Activated naive CD4-positive, alpha-beta T cell treated with anti-CD3 and anti-CD28 coated beads, Interleukin-2, amount 50 U/mL, for 72 hours (primary cell): ENCODE measurements at regions not wholly inside any gene's neighbourhood (a gene's known extent, or its start where the extent isn't known, plus 50 kb on each side); places are given as distances from the start of the nearest gene placed in this dataset.

ENCODE experiments used
- ATAC-seq, 2 donors: fragments of 150-1000 bp; cut with Tn5 transposase; 2 replicates each; pipeline ENCODE4 v1.10.0; 2021; ENCODE audit warnings: mild to moderate bottlenecking in 2 of 2, moderate library complexity in 2 of 2
- DNase-seq, 2 donors: peaks; one replicate each; pipeline ENCODE4 v3.0.0; 2021 to 2022; ENCODE audit warnings: low spot score in 2 of 2
- H3K27ac Mint-ChIP-seq, 2 donors: one replicate each; pipeline ENCODE4 v1.8.0; 2022; ENCODE audit warnings: mild to moderate bottlenecking in 2 of 2, mixed read lengths in 2 of 2
- H3K36me3 Mint-ChIP-seq, 2 donors: one replicate each; pipeline ENCODE4 v1.8.0; 2022; ENCODE audit warnings: mixed read lengths in 2 of 2
- H3K9me3 Mint-ChIP-seq, 2 donors: one replicate each; pipeline ENCODE4 v1.8.0; 2022; ENCODE audit warnings: mixed read lengths in 2 of 2

DNA sequence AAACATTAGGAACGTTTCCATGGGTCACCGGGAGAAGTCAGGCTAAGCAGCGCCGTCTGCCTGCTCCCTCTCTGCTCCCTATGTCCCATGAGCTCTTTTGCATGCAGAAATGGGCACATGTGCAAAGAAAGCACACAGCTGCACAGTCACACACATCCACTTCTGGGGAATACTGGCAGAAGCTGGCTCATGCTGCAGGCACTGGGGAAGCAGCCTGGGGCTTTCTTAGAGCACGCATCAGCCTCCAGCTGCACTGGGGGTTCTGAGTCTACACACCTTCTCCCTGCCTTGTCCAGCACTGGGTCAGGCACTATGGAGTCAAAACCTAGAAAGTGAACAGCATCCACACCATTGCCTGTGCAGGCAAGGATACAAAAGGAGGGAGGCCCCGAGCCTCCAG, 76.1 kb upstream of the FOXQ1 start:
- ATAC-seq = no peak
- Mint-ChIP-seq H3K9me3 (no peaks in the 10 kb centered on the region), H3K36me3 (no peaks in the 10 kb centered on the region), H3K27ac (peak overlapping the region in 1 of 2 donors; percentile 17)
- no peak for DNase-seq

DNA sequence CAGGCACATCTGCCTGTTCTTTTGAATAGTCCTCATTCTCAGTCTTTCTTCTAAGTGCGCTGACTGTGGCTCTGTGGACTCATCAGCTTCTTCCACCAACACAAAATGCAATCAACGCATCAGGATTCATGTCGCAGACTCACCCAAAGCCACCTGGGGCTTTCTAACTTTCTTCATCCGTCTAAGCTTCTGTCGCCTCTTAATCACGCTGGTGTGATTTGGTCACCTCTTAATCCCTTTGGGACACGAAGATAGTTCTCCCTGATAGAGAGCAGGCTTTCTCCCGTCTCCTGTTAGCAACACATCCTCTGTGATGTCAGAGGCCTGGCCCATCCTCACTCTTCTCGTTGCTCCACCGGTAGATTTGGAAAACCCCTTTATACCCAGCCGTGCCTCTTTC, 78.0 kb upstream of the FOXQ1 start:
- DNase-seq (no peak), ATAC-seq (no peak)
- no peaks in the 10 kb centered on the region for H3K36me3 Mint-ChIP-seq
- no peaks in the 10 kb centered on the region for H3K9me3 Mint-ChIP-seq
- H3K27ac Mint-ChIP-seq = no peak overlapping the region

DNA sequence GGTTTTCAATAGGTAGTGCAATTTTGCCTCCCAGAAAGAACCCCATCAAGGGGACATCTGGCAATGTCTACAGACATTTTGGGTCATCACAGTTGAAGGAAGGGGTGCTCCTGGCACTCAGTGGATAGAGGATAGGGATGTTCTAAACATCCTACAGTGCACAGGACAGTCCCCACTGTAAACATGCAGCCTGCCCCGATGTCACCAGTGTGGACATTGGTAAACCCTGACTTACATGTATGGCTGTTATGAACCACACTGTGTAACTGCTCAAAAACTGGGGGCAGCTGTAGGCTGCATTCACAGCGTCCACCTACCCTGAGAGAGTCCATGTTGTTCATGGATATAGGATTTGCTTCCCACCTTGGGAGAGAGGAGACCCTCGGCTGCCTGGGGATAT, 79.3 kb upstream of the FOXQ1 start:
- no peak for ATAC-seq
- Mint-ChIP-seq H3K9me3 (no peaks in the 10 kb centered on the region), H3K36me3 (no peaks in the 10 kb centered on the region), H3K27ac (no peak overlapping the region)
- no peak for DNase-seq

DNA sequence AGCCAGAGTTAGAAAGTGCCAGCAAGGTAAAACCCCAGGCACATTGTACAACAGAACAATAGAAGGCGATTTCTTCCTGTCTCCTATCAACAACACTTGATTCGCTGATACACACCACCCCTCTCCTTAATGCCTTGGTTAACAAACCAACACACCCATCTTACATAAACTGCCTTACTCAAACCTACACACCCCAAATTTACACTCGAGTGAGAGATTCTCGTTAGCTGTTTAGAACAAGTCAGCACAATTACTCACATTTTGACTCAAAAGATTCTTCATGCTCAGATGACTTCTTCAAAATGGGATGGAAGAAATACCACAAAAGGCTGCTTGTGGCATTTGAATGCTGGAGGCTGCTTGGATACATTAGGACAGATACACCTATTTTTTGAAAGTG, 80.0 kb upstream of the FOXQ1 start:
- ATAC-seq (no peak), DNase-seq (no peak)
- Mint-ChIP-seq H3K36me3 (no peaks in the 10 kb centered on the region), H3K9me3 (no peaks in the 10 kb centered on the region), H3K27ac (no peak overlapping the region)

DNA sequence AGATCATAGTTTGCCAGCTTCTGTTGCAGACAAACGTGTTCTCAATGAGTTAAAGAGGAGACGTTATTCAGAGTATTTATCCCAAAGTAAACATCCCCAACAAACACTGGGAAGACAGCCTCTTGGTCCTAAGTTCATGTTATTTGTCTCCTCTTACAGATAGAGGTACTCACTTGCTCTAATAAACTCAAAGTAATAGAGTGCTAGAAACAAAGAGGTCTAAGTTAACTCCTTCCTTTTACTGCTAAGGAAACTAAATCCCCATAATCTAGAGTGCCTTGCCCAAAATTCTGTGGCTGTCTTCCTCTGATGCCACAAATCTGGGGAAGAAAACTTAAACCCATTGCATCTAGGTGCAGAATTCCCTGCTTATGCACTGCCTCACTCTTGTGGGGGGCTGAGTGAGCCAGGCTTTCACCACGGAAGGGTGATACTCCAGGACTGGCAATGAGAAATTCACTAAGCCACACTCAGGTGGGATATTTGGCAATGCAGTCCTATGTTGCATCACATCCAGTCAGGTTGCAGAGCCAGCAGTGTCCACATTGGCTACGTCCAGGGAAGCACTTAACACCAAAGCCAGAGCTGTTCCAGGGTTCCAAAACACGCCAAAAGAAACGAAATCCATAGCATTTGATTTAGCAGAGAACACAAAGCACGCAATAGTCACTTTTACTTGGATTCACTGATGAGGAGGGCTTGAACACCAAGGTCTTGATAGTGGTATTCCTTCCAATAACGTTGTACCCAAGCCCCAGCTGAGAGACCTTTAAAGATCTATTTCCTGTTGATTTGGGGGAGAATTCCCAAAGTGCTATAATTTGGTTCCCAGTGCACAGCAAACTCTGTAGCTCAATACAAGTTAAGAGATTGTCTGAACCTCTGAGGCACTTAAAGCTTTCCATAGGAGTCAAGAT, 81.0 kb upstream of the FOXQ1 start:
- H3K36me3 Mint-ChIP-seq = no peaks in the 10 kb centered on the region
- no peak for DNase-seq
- ATAC-seq = no peak
- no peaks in the 10 kb centered on the region for H3K9me3 Mint-ChIP-seq
- no peak overlapping the region for H3K27ac Mint-ChIP-seq

DNA sequence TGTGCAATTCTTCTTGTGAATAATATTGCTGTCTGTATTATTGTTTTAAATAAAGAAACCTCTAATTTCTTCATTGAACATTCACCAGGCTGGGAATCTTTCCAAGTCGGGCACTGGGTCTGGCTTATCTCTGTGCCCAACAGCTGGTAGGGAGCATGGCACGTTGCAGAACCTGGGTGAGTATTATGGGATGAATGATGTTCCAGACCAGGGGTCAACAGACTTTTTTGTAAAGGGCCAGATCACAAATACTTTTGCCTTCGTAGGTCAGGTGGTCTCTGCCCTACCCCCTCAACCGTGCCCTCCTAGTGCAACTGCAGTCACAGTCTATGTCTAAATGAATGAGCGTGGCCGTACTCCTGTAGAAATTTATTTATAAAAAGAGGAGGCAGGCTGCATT, 81.6 kb upstream of the FOXQ1 start:
- ATAC-seq (no peak), DNase-seq (no peak)
- Mint-ChIP-seq H3K9me3 (no peaks in the 10 kb centered on the region), H3K27ac (no peak overlapping the region), H3K36me3 (no peaks in the 10 kb centered on the region)

DNA sequence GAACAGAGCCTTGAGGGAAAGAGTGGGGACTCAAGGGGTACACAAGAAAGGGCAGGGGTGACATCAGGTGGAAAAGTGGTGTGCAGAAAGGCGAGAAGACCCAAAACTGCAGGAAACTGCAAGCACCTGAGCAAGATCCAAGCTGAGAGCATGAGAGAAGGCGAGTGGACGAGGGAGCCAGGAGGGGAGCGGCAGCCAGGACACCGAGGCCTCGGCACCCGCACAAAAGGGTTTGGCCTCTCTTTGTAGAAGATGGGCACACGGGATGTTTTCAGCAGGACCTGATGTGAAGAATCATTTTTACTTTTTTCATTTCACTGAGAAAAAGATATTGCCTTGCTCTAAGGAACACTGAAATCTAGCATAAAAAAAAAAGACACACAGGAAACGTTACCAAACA, 82.1 kb upstream of the FOXQ1 start:
- ATAC-seq (no peak), DNase-seq (no peak)
- Mint-ChIP-seq H3K27ac (no peak overlapping the region), H3K36me3 (no peaks in the 10 kb centered on the region), H3K9me3 (no peaks in the 10 kb centered on the region)

DNA sequence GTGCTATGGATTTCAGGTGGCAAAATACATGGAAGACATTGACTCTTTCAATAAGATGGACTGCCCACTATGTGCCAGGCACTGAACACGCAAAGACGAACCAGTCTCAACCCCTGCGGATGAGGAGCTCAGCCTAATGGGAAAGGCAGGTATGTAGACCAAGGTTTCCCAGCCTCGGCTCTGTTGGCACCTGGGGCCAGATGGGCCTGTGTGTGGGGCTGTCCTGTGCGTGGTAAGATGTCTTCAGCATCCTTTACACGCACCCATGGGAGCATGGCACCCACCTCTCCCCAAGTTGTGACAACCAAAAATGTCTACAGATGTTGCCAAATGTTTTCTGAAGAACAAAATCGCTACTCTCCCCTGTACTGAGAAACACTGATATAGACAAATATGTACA, 82.6 kb upstream of the FOXQ1 start:
- no peak for ATAC-seq
- DNase-seq = no peak
- no peaks in the 10 kb centered on the region for H3K36me3 Mint-ChIP-seq
- no peak overlapping the region for H3K27ac Mint-ChIP-seq
- H3K9me3 Mint-ChIP-seq = no peaks in the 10 kb centered on the region

DNA sequence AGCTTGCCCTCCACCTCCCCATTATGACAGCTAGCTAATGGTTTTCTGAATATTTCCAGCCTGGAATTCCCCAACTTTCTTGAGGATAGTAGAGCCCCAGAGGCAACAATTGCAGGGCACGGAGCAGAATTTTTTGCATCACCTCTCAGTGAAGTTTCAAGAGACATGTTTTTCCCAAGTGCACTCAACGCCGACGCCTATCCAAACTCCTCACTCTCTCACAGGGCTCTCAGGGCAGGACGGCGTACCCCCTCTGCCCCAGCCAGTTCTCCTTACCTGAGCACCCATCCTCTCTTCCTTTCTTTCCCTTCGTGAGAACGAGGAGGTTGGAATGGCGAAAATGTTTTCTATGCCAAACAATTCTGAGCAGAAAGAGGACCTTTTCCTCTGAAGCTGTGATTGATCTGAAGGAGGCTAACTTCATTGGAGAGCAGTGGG, 83.1 kb upstream of the FOXQ1 start:
- no peak overlapping the region for H3K27ac Mint-ChIP-seq
- H3K36me3 Mint-ChIP-seq = no peaks in the 10 kb centered on the region
- no peaks in the 10 kb centered on the region for H3K9me3 Mint-ChIP-seq
- no peak for DNase-seq
- ATAC-seq = no peak

DNA sequence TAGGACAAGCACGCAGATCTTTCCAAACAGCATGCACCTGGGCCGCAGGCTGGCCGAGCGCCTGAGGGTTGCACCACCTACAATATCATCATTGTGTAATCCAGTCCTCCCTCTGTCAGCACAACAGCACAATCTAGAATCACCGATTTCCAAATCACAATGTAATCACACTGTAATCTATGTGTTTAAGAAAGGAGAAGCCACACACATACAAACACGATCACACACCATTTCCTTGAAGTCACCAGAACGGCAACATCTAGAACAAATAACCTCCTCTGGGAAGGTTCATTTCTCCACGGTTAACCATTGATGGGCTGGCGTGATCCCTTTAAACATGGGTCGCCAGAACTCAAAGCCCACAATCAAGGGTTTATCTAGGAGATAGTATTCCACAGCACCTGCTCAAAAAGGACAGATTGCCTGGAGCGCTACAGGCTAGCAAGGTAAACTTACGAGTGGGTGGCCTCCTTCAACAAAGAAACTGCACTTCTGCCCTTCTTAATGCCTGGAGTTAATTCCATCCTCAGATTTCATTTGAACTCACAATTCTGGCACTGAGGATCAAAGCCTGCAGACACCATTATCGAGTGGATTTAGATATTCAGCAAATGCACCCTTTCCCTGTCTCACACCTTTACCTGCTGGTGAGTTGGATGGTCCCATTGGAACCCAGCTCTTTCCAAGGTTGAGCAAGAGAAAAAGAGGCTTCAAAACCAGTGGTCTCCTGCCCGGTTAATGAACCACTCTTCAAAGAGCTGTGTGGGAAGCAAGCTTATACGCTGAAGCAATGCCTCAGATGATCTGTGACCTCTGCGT, 83.8 kb upstream of the FOXQ1 start:
- Mint-ChIP-seq H3K27ac (no peak overlapping the region), H3K36me3 (no peaks in the 10 kb centered on the region), H3K9me3 (no peaks in the 10 kb centered on the region)
- ATAC-seq (no peak), DNase-seq (no peak)

DNA sequence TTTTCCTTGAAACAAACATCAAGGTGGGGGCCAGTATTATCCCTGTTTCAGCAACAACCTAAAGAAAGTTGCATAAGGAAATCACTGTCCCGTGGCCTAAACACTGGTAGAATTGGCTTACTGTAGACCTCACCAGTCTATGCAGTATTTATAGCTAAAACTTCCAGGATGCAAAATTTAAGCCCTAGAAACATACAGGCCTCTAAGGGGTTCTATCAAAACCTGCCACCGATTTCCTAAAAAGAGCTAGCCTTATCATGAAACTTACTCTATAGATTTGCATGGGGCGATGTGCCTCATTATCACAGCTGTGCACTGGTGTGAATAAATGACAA, 84.3 kb upstream of the FOXQ1 start:
- Mint-ChIP-seq H3K9me3 (no peaks in the 10 kb centered on the region), H3K36me3 (no peaks in the 10 kb centered on the region), H3K27ac (no peak overlapping the region)
- no peak for ATAC-seq
- no peak for DNase-seq

DNA sequence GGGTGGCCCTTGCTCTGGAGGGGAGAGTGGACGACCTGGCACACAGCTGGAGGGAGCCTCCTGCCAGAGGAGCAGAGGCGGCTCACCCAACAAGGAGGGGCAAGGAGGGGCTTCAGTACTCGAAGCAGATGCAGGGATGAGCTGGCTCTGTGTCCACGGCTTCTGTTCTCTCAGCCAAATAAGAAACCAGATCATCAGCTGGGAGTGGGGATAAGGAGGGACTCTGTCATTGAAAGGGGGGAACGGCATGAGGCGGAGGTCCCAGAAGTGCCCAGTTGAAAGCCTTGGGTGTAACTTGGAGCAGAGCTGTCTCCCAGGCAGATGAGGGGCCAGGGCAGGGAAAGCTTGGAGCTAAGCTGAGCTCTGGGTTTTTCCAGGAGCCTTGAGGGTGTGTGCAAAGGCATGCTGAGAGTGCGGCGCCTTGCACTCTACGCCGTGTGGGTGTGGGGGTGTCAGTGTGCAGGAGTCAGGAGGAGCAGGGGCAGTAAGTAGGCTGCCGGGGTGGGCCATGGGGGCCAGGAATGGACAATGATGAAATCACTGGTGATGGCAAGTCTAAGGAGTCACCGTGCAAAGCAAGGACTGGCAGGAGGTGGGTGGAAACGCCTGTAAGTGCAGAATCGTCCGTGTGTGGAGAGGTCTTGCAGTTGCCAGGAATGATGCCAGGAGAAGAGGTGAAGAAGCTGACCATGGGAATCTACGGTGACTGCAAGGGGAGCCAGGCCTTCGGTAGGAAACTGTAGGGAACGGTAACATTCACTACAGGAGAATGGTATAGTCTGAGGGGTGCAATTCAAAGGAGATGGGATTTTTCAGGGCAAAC, 85.4 kb upstream of the FOXQ1 start:
- no peak overlapping the region for H3K27ac Mint-ChIP-seq
- H3K36me3 Mint-ChIP-seq = no peaks in the 10 kb centered on the region
- DNase-seq (no peak), ATAC-seq (no peak)
- H3K9me3 Mint-ChIP-seq = no peaks in the 10 kb centered on the region

DNA sequence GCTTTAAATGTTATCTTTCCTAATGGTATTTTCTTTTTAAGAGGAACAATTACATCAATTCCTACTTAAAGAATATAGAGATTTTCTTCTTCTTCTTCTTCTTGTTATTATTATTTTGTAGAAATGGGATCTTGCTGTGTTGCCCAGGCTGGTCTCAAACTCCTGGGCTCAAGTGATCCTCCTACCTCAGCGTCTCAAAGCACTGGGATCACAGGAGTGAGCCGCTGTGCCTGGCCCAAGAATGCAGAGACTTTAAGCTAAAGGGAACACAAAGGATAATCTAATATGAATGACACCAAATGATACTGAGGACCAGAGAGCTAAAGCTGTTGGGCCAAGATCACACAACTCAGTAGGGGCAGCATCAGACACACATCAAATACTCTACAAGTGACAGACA, 87.4 kb upstream of the FOXQ1 start:
- Mint-ChIP-seq H3K27ac (no peak overlapping the region), H3K36me3 (no peaks in the 10 kb centered on the region), H3K9me3 (no peaks in the 10 kb centered on the region)
- DNase-seq = no peak
- ATAC-seq = no peak

DNA sequence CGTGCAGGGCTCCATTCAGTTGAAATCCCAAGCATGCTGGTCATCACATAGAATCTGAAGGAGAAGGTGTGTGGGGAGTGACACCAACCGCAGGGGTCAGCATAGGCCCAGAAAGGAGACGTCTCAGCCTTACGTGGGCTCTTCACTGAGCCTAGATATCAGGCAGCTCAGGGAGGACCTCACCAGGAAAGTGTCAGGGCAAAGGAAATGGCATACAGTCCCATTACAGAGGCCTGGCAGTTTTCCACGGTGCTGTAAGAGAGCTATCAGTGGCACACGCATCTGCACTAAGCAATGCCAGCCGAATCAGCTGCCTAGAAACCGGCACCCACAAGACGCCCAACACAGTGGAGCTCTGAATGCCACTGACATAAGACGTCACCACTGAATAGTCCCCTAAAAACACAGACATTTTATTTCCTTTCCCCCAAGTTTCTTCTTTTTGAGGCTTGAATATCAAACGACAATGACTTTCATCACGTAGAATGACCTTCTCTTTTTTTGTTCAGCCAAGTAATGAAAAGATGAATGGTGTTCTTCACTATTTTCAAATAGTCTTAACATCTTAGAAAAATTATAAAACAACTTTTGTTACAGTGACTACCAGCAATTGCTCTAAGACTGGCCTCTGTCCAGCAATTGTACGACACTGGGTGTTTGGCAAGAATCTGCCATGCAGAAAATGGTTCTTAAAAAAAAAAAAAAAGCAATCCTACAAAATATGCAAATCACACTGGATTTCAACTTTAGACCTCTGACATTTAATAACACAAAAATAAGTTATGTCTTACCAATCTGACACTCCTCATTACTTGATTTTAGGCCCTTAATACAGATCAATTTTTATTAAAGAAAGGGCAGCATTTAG, 88.9 kb upstream of the FOXQ1 start:
- no peak for ATAC-seq

DNA sequence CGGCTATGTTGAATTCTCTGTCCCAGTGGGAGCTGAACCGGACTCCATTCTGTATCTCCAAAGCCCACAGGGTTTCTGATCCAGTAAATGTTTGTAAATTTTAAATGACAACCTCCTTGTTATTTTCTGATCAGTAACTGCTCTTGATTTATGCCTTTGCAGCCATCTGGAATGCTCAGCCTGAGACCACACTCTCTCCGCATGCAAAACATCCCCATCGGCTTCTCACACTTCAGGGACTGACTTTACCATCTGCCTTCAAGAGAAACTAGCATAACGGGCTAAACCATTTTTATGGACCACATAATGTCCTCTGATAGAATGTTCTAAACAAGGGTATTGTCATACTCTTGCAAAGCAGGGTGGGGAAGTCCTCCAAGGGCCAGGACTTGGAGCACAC, 94.5 kb upstream of the FOXQ1 start:
- H3K9me3 Mint-ChIP-seq = no peaks in the 10 kb centered on the region

More for the DNA sequence above, 88.9 kb upstream of the FOXQ1 start:
- no peak for DNase-seq
- no peaks in the 10 kb centered on the region for H3K36me3 Mint-ChIP-seq
- no peaks in the 10 kb centered on the region for H3K9me3 Mint-ChIP-seq
- no peak overlapping the region for H3K27ac Mint-ChIP-seq

DNA sequence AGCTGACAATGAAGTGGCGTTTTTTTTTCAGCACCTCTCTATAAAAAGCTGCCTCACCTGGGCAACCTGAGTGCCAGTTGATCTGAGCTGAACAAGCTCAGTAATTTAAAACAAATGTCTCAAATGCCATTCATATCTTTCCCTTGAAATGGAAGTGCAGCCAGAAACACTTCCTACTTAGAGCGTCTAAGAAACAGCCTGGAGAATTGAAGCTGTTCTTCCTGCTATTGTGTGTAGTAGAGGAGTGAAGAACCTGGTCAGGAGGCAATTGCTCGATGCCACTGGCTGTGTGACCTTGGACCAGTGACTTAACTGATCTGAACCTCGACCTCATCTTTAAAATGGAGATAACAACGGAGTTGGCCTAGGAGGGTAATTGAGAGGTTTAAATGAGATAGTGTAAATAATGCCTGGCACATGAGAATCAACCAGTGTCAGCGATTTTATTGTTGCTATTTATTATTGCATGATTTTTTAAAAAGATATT, 95.4 kb upstream of the FOXQ1 start:
- Mint-ChIP-seq H3K27ac (no peak overlapping the region), H3K36me3 (no peaks in the 10 kb centered on the region), H3K9me3 (no peaks in the 10 kb centered on the region)
- DNase-seq = no peak
- ATAC-seq = no peak

More for the DNA sequence above, 94.5 kb upstream of the FOXQ1 start:
- Mint-ChIP-seq H3K36me3 (no peaks in the 10 kb centered on the region), H3K27ac (no peak overlapping the region)
- DNase-seq = no peak
- ATAC-seq = no peak
